ENCODE measurements at regions not wholly inside any gene's neighbourhood (a gene's known extent, or its start where the extent isn't known, plus 50 kb on each side); places are given as distances from the start of the nearest gene placed in this dataset.

GRCh38 chr3:162224746-162225145 lies 728.1 kb downstream of the OTOL1 start:
- no peak for DNase-seq (ENCODE audit: extremely low spot score)
- TF ChIP-seq CTCF (IDR thresholded peaks at IDR 0.05; ENCODE audit: control extremely low read depth, extremely low read depth, low read depth, missing control alignments): no peak
- ChIA-PET POLR2A (no interaction called here), CTCF (interaction anchor here (0.9 kb wide), 1 partner anchor 10 kb away, joined by 3 read pairs; no protein-coding TSS in a partner anchor)

- CTCF ChIA-PET: no interaction called here
- no peak for TF ChIP-seq CTCF (IDR thresholded peaks at IDR 0.05; ENCODE audit: control extremely low read depth, extremely low read depth, low read depth, missing control alignments)
- POLR2A ChIA-PET: no interaction called here
- no peak for DNase-seq (ENCODE audit: extremely low spot score)
These were observed 740.3 kb downstream of the OTOL1 start for GRCh38 chr3:162236949-162237348.

GRCh38 chr3:162250782-162251181 lies 754.2 kb downstream of the OTOL1 start:
- ChIA-PET CTCF (no interaction called here), POLR2A (no interaction called here)
- TF ChIP-seq CTCF (IDR thresholded peaks at IDR 0.05; ENCODE audit: control extremely low read depth, extremely low read depth, low read depth, missing control alignments): no peak

GRCh38 chr3:162262129-162262528 lies 765.5 kb downstream of the OTOL1 start:
- TF ChIP-seq CTCF (IDR thresholded peaks at IDR 0.05; ENCODE audit: control extremely low read depth, extremely low read depth, low read depth, missing control alignments): no peak
- ChIA-PET POLR2A (no interaction called here), CTCF (no interaction called here)
- no peak for DNase-seq (ENCODE audit: extremely low spot score)

More at GRCh38 chr3:162250782-162251181, 754.2 kb downstream of the OTOL1 start:
- DNase-seq (ENCODE audit: extremely low spot score): no peak

GRCh38 chr3:162263596-162263995 lies 767.0 kb downstream of the OTOL1 start:
- TF ChIP-seq CTCF (IDR thresholded peaks at IDR 0.05; ENCODE audit: control extremely low read depth, extremely low read depth, low read depth, missing control alignments): no peak
- CTCF ChIA-PET: interaction anchor here (1.2 to 1.5 kb wide), 2 partner anchors 21 to 45 kb away, joined by 3 read pairs; no protein-coding TSS in a partner anchor
- no peak for DNase-seq (ENCODE audit: extremely low spot score)
- POLR2A ChIA-PET: no interaction called here

- POLR2A ChIA-PET: no interaction called here
- DNase-seq (ENCODE audit: extremely low spot score): no peak
- TF ChIP-seq CTCF (IDR thresholded peaks at IDR 0.05; ENCODE audit: control extremely low read depth, extremely low read depth, low read depth, missing control alignments): no peak
- CTCF ChIA-PET: interaction anchor here (0.8 kb wide), 1 partner anchor 10 kb away, joined by 3 read pairs; no protein-coding TSS in a partner anchor
These were observed 773.2 kb downstream of the OTOL1 start for GRCh38 chr3:162269636-162270458.
